HAP-1 (cell line): ENCODE measurements at regions not wholly inside any gene's neighbourhood (a gene's known extent, or its start where the extent isn't known, plus 50 kb on each side); places are given as distances from the start of the nearest gene placed in this dataset.

Experiments used
- DNase-seq, 2 experiments: peaks; one replicate each; pipeline ENCODE4 v3.0.0-alpha.2; 2016 to 2020; ENCODE audit warnings: low spot score in 2 of 2
- H3K27me3 ChIP-seq: fragments of 250-450 bp; sonication (Bioruptor Pico); 2 replicates; pipeline ENCODE4 v1.5.1; 2020; ENCODE audit warnings: low read depth, mild to moderate bottlenecking, moderate library complexity
- H3K36me3 ChIP-seq: fragments of 250-450 bp; sonication (Bioruptor Pico); replicated peaks from 2 replicates; pipeline ENCODE4 v1.5.1; 2020; ENCODE audit warnings: mild to moderate bottlenecking
- H3K4me1 ChIP-seq: fragments of 250-450 bp; sonication (Bioruptor Pico); 2 replicates; pipeline ENCODE4 v1.5.1; 2020; ENCODE audit warnings: mild to moderate bottlenecking
- H3K4me3 ChIP-seq: fragments of 250-450 bp; sonication (Bioruptor Pico); 2 replicates; pipeline ENCODE4 v1.5.1; 2020; ENCODE audit warnings: mild to moderate bottlenecking, moderate library complexity
- H3K9me3 ChIP-seq: fragments of 250-450 bp; sonication (Bioruptor Pico); 2 replicates; pipeline ENCODE4 v1.5.1; 2020; ENCODE audit warnings: mild to moderate bottlenecking, moderate library complexity
- in situ Hi-C: fragments of 300-500 bp; cut with MboI; formaldehyde crosslinking; loops from 3 replicates; pipeline ENCODE4 v1.14.3; 2020; ENCODE audit warnings: low sequenced_read_pairs, inconsistent platforms, mixed read lengths

GRCh38 chr16:6232056-6232455 is 1100.6 kb upstream of the RBFOX1 start:
- Histone ChIP-seq H3K27me3 (no peaks in the 10 kb centered on the region), H3K4me1 (no peaks in the 10 kb centered on the region), H3K4me3 (no peak overlapping the region), H3K9me3 (peaks cover 2% of the 10 kb centered on the region; the same call in 1 of the 2 replicates), H3K36me3 (no peaks in the 10 kb centered on the region)
- in situ Hi-C loops, result no loop called here
- DNase-seq, result no peak

- H3K27me3 ChIP-seq, result no peaks in the 10 kb centered on the region
- no peak for DNase-seq
- H3K9me3 ChIP-seq, result peaks cover 2% of the 10 kb centered on the region; the same call in 1 of the 2 replicates
- H3K4me3 ChIP-seq, result no peak overlapping the region
- no peaks in the 10 kb centered on the region for H3K36me3 ChIP-seq
- in situ Hi-C loops, result no loop called here
- no peaks in the 10 kb centered on the region for H3K4me1 ChIP-seq
Observed at GRCh38 chr16:6231398-6231797, 1101.2 kb upstream of the RBFOX1 start.

- H3K9me3 ChIP-seq, result no peaks in the 10 kb centered on the region
- H3K4me3 ChIP-seq, result no peak overlapping the region
- no peaks in the 10 kb centered on the region for H3K4me1 ChIP-seq
- in situ Hi-C loops, result no loop called here
- H3K27me3 ChIP-seq, result no peaks in the 10 kb centered on the region
- H3K36me3 ChIP-seq, result no peaks in the 10 kb centered on the region
- DNase-seq, result no peak
Observed at GRCh38 chr16:6229186-6229585, 1103.5 kb upstream of the RBFOX1 start.

GRCh38 chr16:6218855-6219254 is 1113.8 kb upstream of the RBFOX1 start:
- H3K4me1 ChIP-seq, result no peaks in the 10 kb centered on the region
- H3K27me3 ChIP-seq, result no peaks in the 10 kb centered on the region
- no peak for DNase-seq

GRCh38 chr16:6216836-6217235 is 1115.8 kb upstream of the RBFOX1 start:
- Histone ChIP-seq H3K9me3 (no peaks in the 10 kb centered on the region), H3K27me3 (no peaks in the 10 kb centered on the region), H3K36me3 (no peaks in the 10 kb centered on the region), H3K4me3 (no peak overlapping the region), H3K4me1 (no peaks in the 10 kb centered on the region)
- no peak for DNase-seq
- in situ Hi-C loops, result no loop called here

More at GRCh38 chr16:6218855-6219254, 1113.8 kb upstream of the RBFOX1 start:
- in situ Hi-C loops, result no loop called here
- H3K9me3 ChIP-seq, result no peaks in the 10 kb centered on the region
- no peaks in the 10 kb centered on the region for H3K36me3 ChIP-seq
- H3K4me3 ChIP-seq, result no peak overlapping the region

GRCh38 chr16:6211644-6212043 is 1114.0 kb upstream of the EEF2KMT start:
- H3K4me3 ChIP-seq, result no peak overlapping the region
- no peaks in the 10 kb centered on the region for H3K4me1 ChIP-seq
- DNase-seq, result no peak
- no peaks in the 10 kb centered on the region for H3K27me3 ChIP-seq
- H3K9me3 ChIP-seq, result no peaks in the 10 kb centered on the region
- H3K36me3 ChIP-seq, result no peaks in the 10 kb centered on the region
- in situ Hi-C loops, result no loop called here

- Histone ChIP-seq H3K27me3 (no peaks in the 10 kb centered on the region), H3K36me3 (no peaks in the 10 kb centered on the region), H3K4me1 (no peaks in the 10 kb centered on the region), H3K9me3 (no peaks in the 10 kb centered on the region), H3K4me3 (no peak overlapping the region)
- no peak for DNase-seq
- in situ Hi-C loops, result no loop called here
Observed at GRCh38 chr16:6209355-6209930, 1111.8 kb upstream of the EEF2KMT start.

- Histone ChIP-seq H3K9me3 (no peaks in the 10 kb centered on the region), H3K4me1 (no peaks in the 10 kb centered on the region), H3K27me3 (no peaks in the 10 kb centered on the region), H3K4me3 (no peak overlapping the region), H3K36me3 (no peaks in the 10 kb centered on the region)
- no peak for DNase-seq
- in situ Hi-C loops, result no loop called here
Observed at GRCh38 chr16:6207580-6207979, 1110.0 kb upstream of the EEF2KMT start.

- Histone ChIP-seq H3K9me3 (no peaks in the 10 kb centered on the region), H3K27me3 (no peaks in the 10 kb centered on the region), H3K4me3 (no peak overlapping the region), H3K36me3 (no peaks in the 10 kb centered on the region), H3K4me1 (no peaks in the 10 kb centered on the region)
- DNase-seq, result no peak
- in situ Hi-C loops, result no loop called here
Observed at GRCh38 chr16:6207124-6207523, 1109.5 kb upstream of the EEF2KMT start.

- no peaks in the 10 kb centered on the region for H3K36me3 ChIP-seq
- DNase-seq, result no peak
- no peaks in the 10 kb centered on the region for H3K4me1 ChIP-seq
- in situ Hi-C loops, result no loop called here
- H3K4me3 ChIP-seq, result no peak overlapping the region
- H3K9me3 ChIP-seq, result no peaks in the 10 kb centered on the region
- no peaks in the 10 kb centered on the region for H3K27me3 ChIP-seq
Observed at GRCh38 chr16:6206080-6206479, 1108.5 kb upstream of the EEF2KMT start.

GRCh38 chr16:6204945-6205344 is 1107.3 kb upstream of the EEF2KMT start:
- Histone ChIP-seq H3K9me3 (no peaks in the 10 kb centered on the region), H3K4me3 (no peak overlapping the region), H3K4me1 (no peaks in the 10 kb centered on the region), H3K36me3 (no peaks in the 10 kb centered on the region), H3K27me3 (no peaks in the 10 kb centered on the region)
- in situ Hi-C loops, result no loop called here
- no peak for DNase-seq

- in situ Hi-C loops, result no loop called here
- no peaks in the 10 kb centered on the region for H3K27me3 ChIP-seq
- no peaks in the 10 kb centered on the region for H3K36me3 ChIP-seq
- no peak overlapping the region for H3K4me3 ChIP-seq
- H3K4me1 ChIP-seq, result no peaks in the 10 kb centered on the region
- no peak for DNase-seq
- peaks cover 2% of the 10 kb centered on the region; the same call in 1 of the 2 replicates for H3K9me3 ChIP-seq
Observed at GRCh38 chr16:6200861-6201260, 1103.3 kb upstream of the EEF2KMT start.

- Histone ChIP-seq H3K36me3 (no peaks in the 10 kb centered on the region), H3K27me3 (no peaks in the 10 kb centered on the region), H3K9me3 (peaks cover 2% of the 10 kb centered on the region; the same call in 1 of the 2 replicates), H3K4me1 (no peaks in the 10 kb centered on the region), H3K4me3 (no peak overlapping the region)
- in situ Hi-C loops, result no loop called here
- no peak for DNase-seq
Observed at GRCh38 chr16:6200271-6200670, 1102.7 kb upstream of the EEF2KMT start.

GRCh38 chr16:6195966-6196365 is 1098.4 kb upstream of the EEF2KMT start:
- H3K9me3 ChIP-seq, result peaks cover 2% of the 10 kb centered on the region
- no peaks in the 10 kb centered on the region for H3K36me3 ChIP-seq
- H3K4me1 ChIP-seq, result no peaks in the 10 kb centered on the region
- in situ Hi-C loops, result no loop called here
- DNase-seq, result no peak
- H3K4me3 ChIP-seq, result no peak overlapping the region
- H3K27me3 ChIP-seq, result no peaks in the 10 kb centered on the region

GRCh38 chr16:6193718-6194117 is 1096.1 kb upstream of the EEF2KMT start:
- no peak for DNase-seq
- in situ Hi-C loops, result no loop called here
- H3K36me3 ChIP-seq, result no peaks in the 10 kb centered on the region
- H3K4me1 ChIP-seq, result no peaks in the 10 kb centered on the region
- H3K27me3 ChIP-seq, result no peaks in the 10 kb centered on the region
- peaks cover 2% of the 10 kb centered on the region for H3K9me3 ChIP-seq
- H3K4me3 ChIP-seq, result no peak overlapping the region
